HCT116 (cell line): ENCODE measurements at regions not wholly inside any gene's neighbourhood (a gene's known extent, or its start where the extent isn't known, plus 50 kb on each side); places are given as distances from the start of the nearest gene placed in this dataset.

Experiments
- CTCF ChIP-seq, 3 experiments: fragments of 200-600 bp in 1 of 3; sonication (generic) in 1 of 3; IDR thresholded peaks in 2 of 3; conservative IDR thresholded peaks in 1 of 3; 2 replicates each; pipeline ENCODE4 v1.5.1; 2012 to 2017; ENCODE audit warnings: low read depth in 2 of 3, low read length in 2 of 3, antibody characterized with exemption in 1 of 3, borderline replicate concordance in 1 of 3, control low read depth in 1 of 3, mild to moderate bottlenecking in 1 of 3, mixed read lengths in 1 of 3, mixed run types in 1 of 3, moderate library complexity in 1 of 3; ENCODE audit not compliant: insufficient read depth in 1 of 3
- ZNF274 ChIP-seq: fragments of 200-500 bp; sonication (Bioruptor generic); IDR thresholded peaks from 2 replicates; pipeline ENCODE4 v1.6.1; 2014; ENCODE audit warnings: mild to moderate bottlenecking, low read depth, low read length, inconsistent platforms

DNA sequence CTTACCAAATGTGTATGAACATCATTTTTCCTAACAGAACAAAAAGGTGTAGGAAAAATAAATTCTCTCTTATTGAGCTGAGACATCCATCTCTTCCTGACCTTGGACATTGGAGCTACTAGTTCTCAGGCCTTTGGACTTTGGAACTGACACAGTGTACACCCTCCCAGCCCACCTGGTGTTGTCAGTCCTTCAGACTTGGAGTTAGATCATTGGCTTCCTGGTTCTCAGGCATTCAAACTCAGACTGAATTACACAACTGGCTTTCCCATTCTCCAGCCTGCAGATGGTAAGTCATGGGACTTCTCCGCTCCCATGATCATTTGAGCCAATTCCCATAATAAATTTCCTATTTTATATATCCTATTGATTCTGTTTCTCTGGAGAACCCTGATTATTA, 84.8 kb upstream of the EDNRA start:
- TF ChIP-seq CTCF (IDR thresholded peaks at IDR 0.05 in 2 of 3, conservative IDR thresholded peaks at IDR 0.05 in 1 of 3; ENCODE audit: borderline replicate concordance in 1 of 3, insufficient read depth in 1 of 3, low read depth in 2 of 3, low read length in 2 of 3), result no peak
- no peak for TF ChIP-seq ZNF274
